ENCODE measurements at regions not wholly inside any gene's neighbourhood (a gene's known extent, or its start where the extent isn't known, plus 50 kb on each side); places are given as distances from the start of the nearest gene placed in this dataset.

GRCh38 chr7:9175871-9176270 lies 742.5 kb downstream of the NXPH1 start:
- Histone ChIP-seq H3K9ac (ENCODE audit: low read length) (no peak overlapping the region), H4K20me1 (ENCODE audit: insufficient read depth, low read length) (no peaks in the 10 kb centered on the region), H3K9me3 (ENCODE audit: insufficient read depth, low read depth, low read length) (peaks cover 5% of the 10 kb centered on the region), H3K4me1 (ENCODE audit: insufficient read depth, low read length) (no peaks in the 10 kb centered on the region), H3K4me3 (ENCODE audit: insufficient read depth, low read depth, low read length) (no peak overlapping the region), H3K27me3 (ENCODE audit: insufficient read depth, low read length) (no peaks in the 10 kb centered on the region), H3K27ac (ENCODE audit: low read depth, low read length) (no peak overlapping the region), H2AFZ (ENCODE audit: low read depth, low read length) (no peak overlapping the region), H3K36me3 (ENCODE audit: insufficient read depth, low read length) (no peaks in the 10 kb centered on the region), H3K79me2 (ENCODE audit: insufficient read depth, low read length) (no peaks in the 10 kb centered on the region), H3K4me2 (ENCODE audit: low read length) (no peak overlapping the region)
- DNase-seq (ENCODE audit: low read depth) (no peak), FAIRE-seq (no peak)
- H3K4me3 Mint-ChIP-seq (ENCODE audit: unreplicated experiment): no peak overlapping the region
- peaks cover 8% of the 10 kb centered on the region for H3K4me1 Mint-ChIP-seq (ENCODE audit: low read depth, unreplicated experiment)
- no peaks in the 10 kb centered on the region for H3K36me3 Mint-ChIP-seq (ENCODE audit: low read depth, unreplicated experiment)
- no peak overlapping the region for H3K27ac Mint-ChIP-seq (ENCODE audit: unreplicated experiment)
- peaks cover 1% of the 10 kb centered on the region for H3K27me3 Mint-ChIP-seq (ENCODE audit: low read depth, unreplicated experiment)
- TF ChIP-seq CTCF (IDR thresholded peaks at IDR 0.05; ENCODE audit: insufficient read depth, low read depth, low read length): no peak
- no peaks in the 10 kb centered on the region for H3K9me3 Mint-ChIP-seq (ENCODE audit: unreplicated experiment)

- Histone ChIP-seq H3K9me3 (ENCODE audit: insufficient read depth, low read depth, low read length) (no peaks in the 10 kb centered on the region), H3K36me3 (ENCODE audit: insufficient read depth, low read length) (no peaks in the 10 kb centered on the region), H4K20me1 (ENCODE audit: insufficient read depth, low read length) (no peaks in the 10 kb centered on the region), H3K4me3 (ENCODE audit: insufficient read depth, low read depth, low read length) (no peak overlapping the region), H3K27ac (ENCODE audit: low read depth, low read length) (no peak overlapping the region), H3K79me2 (ENCODE audit: insufficient read depth, low read length) (no peaks in the 10 kb centered on the region), H2AFZ (ENCODE audit: low read depth, low read length) (no peak overlapping the region), H3K4me1 (ENCODE audit: insufficient read depth, low read length) (no peaks in the 10 kb centered on the region), H3K27me3 (ENCODE audit: insufficient read depth, low read length) (no peaks in the 10 kb centered on the region), H3K4me2 (ENCODE audit: low read length) (no peak overlapping the region), H3K9ac (ENCODE audit: low read length) (no peak overlapping the region)
- Mint-ChIP-seq H3K27me3 (ENCODE audit: low read depth, unreplicated experiment) (peaks cover 1% of the 10 kb centered on the region), H3K36me3 (ENCODE audit: low read depth, unreplicated experiment) (no peaks in the 10 kb centered on the region), H3K4me3 (ENCODE audit: unreplicated experiment) (no peak overlapping the region), H3K9me3 (ENCODE audit: unreplicated experiment) (no peaks in the 10 kb centered on the region), H3K4me1 (ENCODE audit: low read depth, unreplicated experiment) (peaks cover 19% of the 10 kb centered on the region), H3K27ac (ENCODE audit: unreplicated experiment) (no peak overlapping the region)
- TF ChIP-seq EZH2 (IDR thresholded peaks at IDR 0.05; ENCODE audit: insufficient read depth, low read length) (no peak), CTCF (IDR thresholded peaks at IDR 0.05; ENCODE audit: insufficient read depth, low read depth, low read length) (no peak)
- no peak for FAIRE-seq
- DNase-seq (ENCODE audit: low read depth): no peak
These were observed 747.9 kb downstream of the NXPH1 start for GRCh38 chr7:9181356-9181755.

- Mint-ChIP-seq H3K36me3 (ENCODE audit: low read depth, unreplicated experiment) (no peaks in the 10 kb centered on the region), H3K4me3 (ENCODE audit: unreplicated experiment) (no peak overlapping the region), H3K27me3 (ENCODE audit: low read depth, unreplicated experiment) (no peaks in the 10 kb centered on the region), H3K27ac (ENCODE audit: unreplicated experiment) (no peak overlapping the region), H3K4me1 (ENCODE audit: low read depth, unreplicated experiment) (peaks cover 10% of the 10 kb centered on the region), H3K9me3 (ENCODE audit: unreplicated experiment) (no peaks in the 10 kb centered on the region)
- no peak overlapping the region for H3K4me3 ChIP-seq (ENCODE audit: insufficient read depth, low read depth, low read length)
- H3K4me2 ChIP-seq (ENCODE audit: low read length): no peak overlapping the region
- no peak overlapping the region for H3K9ac ChIP-seq (ENCODE audit: low read length)
- no peak for FAIRE-seq
- H2AFZ ChIP-seq (ENCODE audit: low read depth, low read length): no peak overlapping the region
- TF ChIP-seq EZH2 (IDR thresholded peaks at IDR 0.05; ENCODE audit: insufficient read depth, low read length): no peak
- no peak for TF ChIP-seq CTCF (IDR thresholded peaks at IDR 0.05; ENCODE audit: insufficient read depth, low read depth, low read length)
- no peaks in the 10 kb centered on the region for H3K9me3 ChIP-seq (ENCODE audit: insufficient read depth, low read depth, low read length)
- H4K20me1 ChIP-seq (ENCODE audit: insufficient read depth, low read length): no peaks in the 10 kb centered on the region
- no peaks in the 10 kb centered on the region for H3K79me2 ChIP-seq (ENCODE audit: insufficient read depth, low read length)
- no peaks in the 10 kb centered on the region for H3K4me1 ChIP-seq (ENCODE audit: insufficient read depth, low read length)
- no peak for DNase-seq (ENCODE audit: low read depth)
- no peaks in the 10 kb centered on the region for H3K27me3 ChIP-seq (ENCODE audit: insufficient read depth, low read length)
- H3K36me3 ChIP-seq (ENCODE audit: insufficient read depth, low read length): no peaks in the 10 kb centered on the region
- H3K27ac ChIP-seq (ENCODE audit: low read depth, low read length): no peak overlapping the region
These were observed 753.3 kb downstream of the NXPH1 start for GRCh38 chr7:9186730-9187129.

Measured in astrocyte (in vitro differentiated cells and primary cell).